BE2C (cell line): ENCODE measurements at regions not wholly inside any gene's neighbourhood (a gene's known extent, or its start where the extent isn't known, plus 50 kb on each side); places are given as distances from the start of the nearest gene placed in this dataset.

ENCODE experiments used
- DNase-seq: peaks from one replicate; pipeline ENCODE4 v3.0.0-alpha.2; 2020
- H3K27me3 ChIP-seq: fragments of 250-450 bp; sonication (Bioruptor Pico); 2 replicates; pipeline ENCODE4 v1.5.1; 2020; ENCODE audit warnings: mild to moderate bottlenecking
- H3K36me3 ChIP-seq: fragments of 250-450 bp; sonication (Bioruptor Pico); 2 replicates; pipeline ENCODE4 v1.5.1; 2020; ENCODE audit warnings: mild to moderate bottlenecking
- H3K4me1 ChIP-seq: fragments of 250-450 bp; sonication (Bioruptor Pico); 2 replicates; pipeline ENCODE4 v1.5.1; 2020
- H3K4me3 ChIP-seq: 2 replicates; pipeline ENCODE4 v1.5.1; 2011; ENCODE audit warnings: low read depth, low read length
- H3K9me3 ChIP-seq: fragments of 250-450 bp; sonication (Bioruptor Pico); 2 replicates; pipeline ENCODE4 v1.5.1; 2020
- CTCF ChIP-seq: IDR thresholded peaks from 2 replicates; pipeline ENCODE4 v1.5.1; 2012; ENCODE audit warnings: mild to moderate bottlenecking, low read depth, low read length

DNA sequence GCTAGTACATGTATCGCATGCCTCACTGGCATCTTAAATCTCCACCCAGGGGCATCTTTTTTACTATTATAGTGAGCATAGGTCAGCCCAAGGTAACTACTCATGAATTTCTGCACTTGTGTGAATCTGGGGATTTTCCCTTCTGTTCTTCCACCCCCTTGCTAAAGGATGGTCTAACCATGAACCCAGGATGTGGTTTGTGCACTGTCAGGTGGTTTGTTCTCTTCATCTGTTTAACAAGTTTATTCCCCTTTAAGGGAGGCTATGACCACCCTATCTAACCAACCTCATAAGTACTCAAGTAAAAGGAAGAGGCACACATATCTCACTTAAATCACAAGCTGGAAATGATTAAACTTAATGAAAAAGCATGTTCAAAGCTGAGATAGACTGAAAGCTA is 243.0 kb downstream of the RPRM start:
- no peak for TF ChIP-seq CTCF
- Histone ChIP-seq H3K4me3 (no peak overlapping the region), H3K27me3 (no peaks in the 10 kb centered on the region), H3K4me1 (no peaks in the 10 kb centered on the region), H3K36me3 (no peaks in the 10 kb centered on the region), H3K9me3 (no peaks in the 10 kb centered on the region)
- DNase-seq, result no peak

- TF ChIP-seq CTCF, result no peak
- no peaks in the 10 kb centered on the region for H3K9me3 ChIP-seq
- no peaks in the 10 kb centered on the region for H3K4me1 ChIP-seq
- H3K36me3 ChIP-seq, result no peaks in the 10 kb centered on the region
- no peak overlapping the region for H3K4me3 ChIP-seq
- H3K27me3 ChIP-seq, result no peaks in the 10 kb centered on the region
- DNase-seq, result no peak
These were observed 246.1 kb downstream of the RPRM start for GRCh38 chr2:153232464-153232863.

- Histone ChIP-seq H3K36me3 (no peaks in the 10 kb centered on the region), H3K4me1 (no peaks in the 10 kb centered on the region), H3K4me3 (no peak overlapping the region), H3K27me3 (no peaks in the 10 kb centered on the region), H3K9me3 (no peaks in the 10 kb centered on the region)
- peak; percentile 8 for DNase-seq
- no peak for TF ChIP-seq CTCF
These were observed 247.6 kb downstream of the RPRM start for GRCh38 chr2:153230977-153231376.

DNA sequence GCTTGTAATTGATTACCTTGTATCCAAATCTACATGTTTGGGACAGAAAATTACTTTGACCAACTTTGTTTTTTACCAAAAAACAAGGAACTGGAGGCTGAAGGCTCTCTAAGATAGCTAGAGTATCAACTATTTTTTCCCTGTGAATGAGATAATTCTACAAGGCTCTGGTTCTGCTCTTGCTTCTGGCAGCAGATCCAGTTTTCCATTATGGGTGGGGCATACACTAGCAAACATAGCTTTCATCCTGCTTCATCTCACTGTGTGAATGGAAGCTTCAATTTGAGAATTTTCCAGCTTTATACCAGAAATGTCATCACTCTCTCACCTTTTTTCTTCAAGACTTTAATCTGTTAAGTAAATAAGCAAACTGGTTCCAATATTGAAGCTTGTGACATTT is 249.7 kb downstream of the RPRM start:
- Histone ChIP-seq H3K27me3 (no peaks in the 10 kb centered on the region), H3K4me1 (no peaks in the 10 kb centered on the region), H3K4me3 (no peak overlapping the region), H3K9me3 (no peaks in the 10 kb centered on the region), H3K36me3 (no peaks in the 10 kb centered on the region)
- no peak for TF ChIP-seq CTCF
- DNase-seq, result no peak

DNA sequence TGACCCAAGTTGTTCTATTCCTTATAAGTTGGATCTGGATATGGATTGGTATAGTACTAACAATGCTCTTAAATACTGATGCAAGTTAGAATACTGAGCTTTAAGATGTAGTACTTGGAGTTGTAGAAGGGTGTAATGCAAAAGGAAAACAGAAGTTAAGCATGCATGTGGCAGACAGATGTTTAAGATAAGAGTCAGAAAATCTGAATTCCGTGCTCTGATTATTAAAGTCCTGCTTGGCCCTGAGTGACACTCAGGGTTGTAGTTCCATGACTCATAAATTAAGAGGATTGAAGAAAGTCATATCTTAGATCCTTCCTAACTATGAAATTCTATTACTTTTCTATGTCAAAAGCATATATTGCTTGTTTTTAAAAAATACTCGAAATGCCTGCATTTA is 250.6 kb downstream of the RPRM start:
- no peak for DNase-seq
- H3K36me3 ChIP-seq, result no peaks in the 10 kb centered on the region
- H3K4me1 ChIP-seq, result no peaks in the 10 kb centered on the region
- no peaks in the 10 kb centered on the region for H3K9me3 ChIP-seq
- H3K27me3 ChIP-seq, result no peaks in the 10 kb centered on the region
- H3K4me3 ChIP-seq, result no peak overlapping the region
- TF ChIP-seq CTCF, result no peak

- H3K9me3 ChIP-seq, result no peaks in the 10 kb centered on the region
- H3K4me3 ChIP-seq, result peak overlapping the region; percentile 71
- TF ChIP-seq CTCF, result no peak
- DNase-seq, result peak; percentile 73
- H3K36me3 ChIP-seq, result no peaks in the 10 kb centered on the region
- no peaks in the 10 kb centered on the region for H3K27me3 ChIP-seq
- no peaks in the 10 kb centered on the region for H3K4me1 ChIP-seq
These were observed 256.1 kb downstream of the RPRM start for GRCh38 chr2:153222231-153223165.
